NT2/D1 (cell line): ENCODE measurements at regions not wholly inside any gene's neighbourhood (a gene's known extent, or its start where the extent isn't known, plus 50 kb on each side); places are given as distances from the start of the nearest gene placed in this dataset.

Source experiments
- SUZ12 ChIP-seq: IDR thresholded peaks from 2 replicates; pipeline ENCODE4 v1.6.1; 2011; ENCODE audit not compliant: insufficient read length, insufficient read depth; ENCODE audit errors: extremely low read depth
- YY1 ChIP-seq: IDR thresholded peaks from 2 replicates; pipeline ENCODE4 v1.6.1; 2011; ENCODE audit not compliant: insufficient read length, insufficient read depth
- ZNF274 ChIP-seq: IDR thresholded peaks from 2 replicates; pipeline ENCODE4 v1.6.1; 2011; ENCODE audit warnings: mild to moderate bottlenecking, low read depth, low read length

DNA sequence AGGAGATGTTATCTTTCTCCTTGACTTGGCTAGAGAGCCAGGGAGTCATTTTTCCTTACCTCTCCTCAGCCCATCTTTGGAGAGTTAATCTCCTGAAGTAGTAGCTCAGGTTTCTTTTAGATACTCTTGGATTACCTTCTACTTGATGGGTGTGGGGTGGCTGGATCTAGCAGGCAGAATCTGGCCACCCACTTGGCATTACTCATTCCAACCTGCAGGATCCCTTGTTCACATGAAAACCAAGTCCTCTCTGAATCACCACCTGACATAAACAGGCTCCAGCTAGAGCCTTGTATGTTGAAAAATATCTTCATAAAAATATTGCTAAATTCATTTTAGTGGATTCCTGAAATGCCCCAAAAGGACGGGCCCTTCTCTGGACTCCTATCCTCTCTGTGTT, 250.6 kb upstream of the PLET1 start:
- no peak for TF ChIP-seq ZNF274
- TF ChIP-seq YY1: no peak
- no peak for TF ChIP-seq SUZ12
